ENCODE measurements at regions not wholly inside any gene's neighbourhood (a gene's known extent, or its start where the extent isn't known, plus 50 kb on each side); places are given as distances from the start of the nearest gene placed in this dataset.

- CTCF ChIA-PET, result no interaction called here
- Mint-ChIP-seq H3K9me3 (ENCODE audit: low read depth) (no peaks in the 10 kb centered on the region), H3K36me3 (no peaks in the 10 kb centered on the region), H3K27ac (no peak overlapping the region), H3K27me3 (no peaks in the 10 kb centered on the region), H3K4me3 (no peak overlapping the region), H3K4me1 (no peaks in the 10 kb centered on the region)
- DNase-seq, result no peak
- no peak for ATAC-seq
These were observed 116.7 kb downstream of the OLFM1 start for GRCh38 chr9:135204177-135204576.

GRCh38 chr9:135209136-135209535 lies 121.7 kb downstream of the OLFM1 start:
- CTCF ChIA-PET, result no interaction called here
- Mint-ChIP-seq H3K27ac (no peak overlapping the region), H3K9me3 (ENCODE audit: low read depth) (peaks cover 6% of the 10 kb centered on the region), H3K4me3 (no peak overlapping the region), H3K4me1 (no peaks in the 10 kb centered on the region), H3K27me3 (no peaks in the 10 kb centered on the region), H3K36me3 (no peaks in the 10 kb centered on the region)
- ATAC-seq (no peak), DNase-seq (no peak)

- CTCF ChIA-PET, result no interaction called here
- Mint-ChIP-seq H3K36me3 (no peaks in the 10 kb centered on the region), H3K4me3 (no peak overlapping the region), H3K4me1 (no peaks in the 10 kb centered on the region), H3K9me3 (ENCODE audit: low read depth) (peaks cover 6% of the 10 kb centered on the region), H3K27me3 (no peaks in the 10 kb centered on the region), H3K27ac (no peak overlapping the region)
- ATAC-seq, result no peak
- no peak for DNase-seq
These were observed 122.4 kb downstream of the OLFM1 start for GRCh38 chr9:135209852-135210251.

GRCh38 chr9:135210676-135211523 lies 123.4 kb downstream of the OLFM1 start:
- DNase-seq (no peak), ATAC-seq (no peak)
- Mint-ChIP-seq H3K27me3 (no peaks in the 10 kb centered on the region), H3K36me3 (no peaks in the 10 kb centered on the region), H3K9me3 (ENCODE audit: low read depth) (peaks cover 6% of the 10 kb centered on the region), H3K27ac (no peak overlapping the region), H3K4me1 (no peaks in the 10 kb centered on the region), H3K4me3 (no peak overlapping the region)
- CTCF ChIA-PET, result no interaction called here

- no peak overlapping the region for H3K27ac Mint-ChIP-seq
- DNase-seq (no peak), ATAC-seq (no peak)
- H3K4me3 Mint-ChIP-seq, result no peak overlapping the region
- no peaks in the 10 kb centered on the region for H3K36me3 Mint-ChIP-seq
- H3K4me1 Mint-ChIP-seq, result no peaks in the 10 kb centered on the region
- peaks cover 6% of the 10 kb centered on the region for H3K9me3 Mint-ChIP-seq (ENCODE audit: low read depth)
- CTCF ChIA-PET, result no interaction called here
- no peaks in the 10 kb centered on the region for H3K27me3 Mint-ChIP-seq
These were observed 124.0 kb downstream of the OLFM1 start for GRCh38 chr9:135211524-135211890.

- ATAC-seq (no peak), DNase-seq (no peak)
- Mint-ChIP-seq H3K9me3 (ENCODE audit: low read depth) (peaks cover 6% of the 10 kb centered on the region), H3K4me1 (no peaks in the 10 kb centered on the region), H3K27me3 (peaks cover 3% of the 10 kb centered on the region), H3K27ac (no peak overlapping the region), H3K4me3 (no peak overlapping the region), H3K36me3 (no peaks in the 10 kb centered on the region)
- CTCF ChIA-PET, result no interaction called here
These were observed 125.5 kb downstream of the OLFM1 start for GRCh38 chr9:135212961-135213360.

- Mint-ChIP-seq H3K36me3 (no peaks in the 10 kb centered on the region), H3K9me3 (ENCODE audit: low read depth) (peaks cover 6% of the 10 kb centered on the region), H3K4me3 (no peak overlapping the region), H3K27me3 (peaks cover 3% of the 10 kb centered on the region), H3K27ac (no peak overlapping the region), H3K4me1 (no peaks in the 10 kb centered on the region)
- CTCF ChIA-PET, result no interaction called here
- DNase-seq, result no peak
- ATAC-seq, result no peak
These were observed 126.1 kb downstream of the OLFM1 start for GRCh38 chr9:135213566-135213965.

- ATAC-seq, result no peak
- no peaks in the 10 kb centered on the region for H3K36me3 Mint-ChIP-seq
- H3K4me1 Mint-ChIP-seq, result no peaks in the 10 kb centered on the region
- H3K9me3 Mint-ChIP-seq (ENCODE audit: low read depth), result peaks cover 6% of the 10 kb centered on the region
- CTCF ChIA-PET, result no interaction called here
- peaks cover 3% of the 10 kb centered on the region for H3K27me3 Mint-ChIP-seq
- DNase-seq, result no peak
- H3K4me3 Mint-ChIP-seq, result no peak overlapping the region
- H3K27ac Mint-ChIP-seq, result no peak overlapping the region
These were observed 126.7 kb downstream of the OLFM1 start for GRCh38 chr9:135214054-135214640.

- no peak overlapping the region for H3K4me3 Mint-ChIP-seq
- no peaks in the 10 kb centered on the region for H3K36me3 Mint-ChIP-seq
- ATAC-seq (no peak), DNase-seq (no peak)
- H3K27ac Mint-ChIP-seq, result no peak overlapping the region
- peaks cover 6% of the 10 kb centered on the region for H3K9me3 Mint-ChIP-seq (ENCODE audit: low read depth)
- peaks cover 3% of the 10 kb centered on the region for H3K27me3 Mint-ChIP-seq
- CTCF ChIA-PET, result no interaction called here
- H3K4me1 Mint-ChIP-seq, result no peaks in the 10 kb centered on the region
These were observed 127.2 kb downstream of the OLFM1 start for GRCh38 chr9:135214706-135215105.

- CTCF ChIA-PET, result no interaction called here
- no peak for DNase-seq
- H3K4me1 Mint-ChIP-seq, result no peaks in the 10 kb centered on the region
- ATAC-seq, result no peak
- peaks cover 3% of the 10 kb centered on the region for H3K27me3 Mint-ChIP-seq
- H3K36me3 Mint-ChIP-seq, result no peaks in the 10 kb centered on the region
- peaks cover 2% of the 10 kb centered on the region for H3K9me3 Mint-ChIP-seq (ENCODE audit: low read depth)
- H3K27ac Mint-ChIP-seq, result no peak overlapping the region
- H3K4me3 Mint-ChIP-seq, result no peak overlapping the region
These were observed 128.2 kb downstream of the OLFM1 start for GRCh38 chr9:135215571-135216161.

- Mint-ChIP-seq H3K9me3 (ENCODE audit: low read depth) (peaks cover 2% of the 10 kb centered on the region), H3K4me3 (no peak overlapping the region), H3K36me3 (no peaks in the 10 kb centered on the region), H3K27me3 (peaks cover 3% of the 10 kb centered on the region), H3K4me1 (no peaks in the 10 kb centered on the region), H3K27ac (no peak overlapping the region)
- ATAC-seq, result no peak
- CTCF ChIA-PET, result no interaction called here
- DNase-seq, result no peak
These were observed 128.8 kb downstream of the OLFM1 start for GRCh38 chr9:135216236-135216635.

GRCh38 chr9:135216791-135217441 lies 129.4 kb downstream of the OLFM1 start:
- ATAC-seq (no peak), DNase-seq (no peak)
- CTCF ChIA-PET, result no interaction called here
- Mint-ChIP-seq H3K27ac (no peak overlapping the region), H3K4me1 (no peaks in the 10 kb centered on the region), H3K36me3 (no peaks in the 10 kb centered on the region), H3K27me3 (peaks cover 3% of the 10 kb centered on the region), H3K4me3 (no peak overlapping the region), H3K9me3 (ENCODE audit: low read depth) (peaks cover 2% of the 10 kb centered on the region)

GRCh38 chr9:135217836-135218235 lies 130.4 kb downstream of the OLFM1 start:
- H3K9me3 Mint-ChIP-seq (ENCODE audit: low read depth), result no peaks in the 10 kb centered on the region
- CTCF ChIA-PET, result no interaction called here
- H3K27me3 Mint-ChIP-seq, result peaks cover 3% of the 10 kb centered on the region
- H3K36me3 Mint-ChIP-seq, result no peaks in the 10 kb centered on the region
- DNase-seq (no peak), ATAC-seq (no peak)
- no peak overlapping the region for H3K27ac Mint-ChIP-seq
- H3K4me3 Mint-ChIP-seq, result no peak overlapping the region
- no peaks in the 10 kb centered on the region for H3K4me1 Mint-ChIP-seq
